ENCODE measurements at regions not wholly inside any gene's neighbourhood (a gene's known extent, or its start where the extent isn't known, plus 50 kb on each side); places are given as distances from the start of the nearest gene placed in this dataset.

GRCh38 chr5:174217527-174217926 is 172.0 kb downstream of the NSG2 start:
- TF ChIP-seq CTCF (IDR thresholded peaks at IDR 0.05) (no peak), POLR2AphosphoS5 (IDR thresholded peaks at IDR 0.05; ENCODE audit: insufficient read depth in 1 of 2, low read depth in 1 of 2) (no peak), POLR2A (IDR thresholded peaks at IDR 0.05) (no peak)
